Urothelium cell line (cell line): ENCODE measurements at regions not wholly inside any gene's neighbourhood (a gene's known extent, or its start where the extent isn't known, plus 50 kb on each side); places are given as distances from the start of the nearest gene placed in this dataset.

Source experiments
- DNase-seq: peaks from one replicate; pipeline ENCODE4 v3.0.0; 2011; ENCODE audit warnings: low spot score, mixed read lengths
- FAIRE-seq: peaks from 2 replicates; lab custom pipeline; 2011; peaks lifted over from hg19 to GRCh38; lab: Jason Lieb, UNC

GRCh38 chr6:98254624-98255023 is 579.8 kb upstream of the POU3F2 start:
- no peak for DNase-seq
- FAIRE-seq = no peak

- no peak for DNase-seq
- no peak for FAIRE-seq
Measured at GRCh38 chr6:98260382-98260781, 574.0 kb upstream of the POU3F2 start.

GRCh38 chr6:98272060-98272459 is 562.3 kb upstream of the POU3F2 start:
- no peak for FAIRE-seq
- no peak for DNase-seq

- FAIRE-seq (no peak), DNase-seq (no peak)
Measured at GRCh38 chr6:98274691-98275090, 559.7 kb upstream of the POU3F2 start.

- DNase-seq (no peak), FAIRE-seq (no peak)
Measured at GRCh38 chr6:98280492-98280891, 553.9 kb upstream of the POU3F2 start.

GRCh38 chr6:98286620-98287019 is 547.8 kb upstream of the POU3F2 start:
- FAIRE-seq (no peak), DNase-seq (no peak)

GRCh38 chr6:98287876-98288275 is 546.5 kb upstream of the POU3F2 start:
- DNase-seq (no peak), FAIRE-seq (no peak)

GRCh38 chr6:98292810-98293209 is 541.6 kb upstream of the POU3F2 start:
- FAIRE-seq (no peak), DNase-seq (no peak)

- no peak for DNase-seq
- FAIRE-seq = no peak
Measured at GRCh38 chr6:98295515-98296175, 538.7 kb upstream of the POU3F2 start.

- FAIRE-seq (no peak), DNase-seq (no peak)
Measured at GRCh38 chr6:98308564-98308963, 525.8 kb upstream of the POU3F2 start.

GRCh38 chr6:98310443-98310842 is 523.9 kb upstream of the POU3F2 start:
- no peak for FAIRE-seq
- no peak for DNase-seq

GRCh38 chr6:98323605-98324004 is 510.8 kb upstream of the POU3F2 start:
- DNase-seq = no peak
- no peak for FAIRE-seq

GRCh38 chr6:98324446-98324845 is 509.9 kb upstream of the POU3F2 start:
- FAIRE-seq (no peak), DNase-seq (no peak)

GRCh38 chr6:98325366-98325765 is 509.0 kb upstream of the POU3F2 start:
- FAIRE-seq = no peak
- no peak for DNase-seq

GRCh38 chr6:98333273-98333672 is 501.1 kb upstream of the POU3F2 start:
- FAIRE-seq (no peak), DNase-seq (no peak)

GRCh38 chr6:98335594-98335993 is 498.8 kb upstream of the POU3F2 start:
- no peak for DNase-seq

GRCh38 chr6:98339506-98339905 is 494.9 kb upstream of the POU3F2 start:
- FAIRE-seq (no peak), DNase-seq (no peak)

More at GRCh38 chr6:98335594-98335993, 498.8 kb upstream of the POU3F2 start:
- FAIRE-seq = no peak

GRCh38 chr6:98343004-98343403 is 491.4 kb upstream of the POU3F2 start:
- FAIRE-seq (no peak), DNase-seq (no peak)

- DNase-seq (no peak), FAIRE-seq (no peak)
Measured at GRCh38 chr6:98343797-98344196, 490.6 kb upstream of the POU3F2 start.

GRCh38 chr6:98352348-98352747 is 482.0 kb upstream of the POU3F2 start:
- peak; percentile 1 for DNase-seq
- FAIRE-seq = no peak

GRCh38 chr6:98358173-98358572 is 476.2 kb upstream of the POU3F2 start:
- DNase-seq (no peak), FAIRE-seq (no peak)

- no peak for DNase-seq
- FAIRE-seq = no peak
Measured at GRCh38 chr6:98366371-98366770, 468.0 kb upstream of the POU3F2 start.

- DNase-seq = no peak
- FAIRE-seq = no peak
Measured at GRCh38 chr6:98380589-98380988, 453.8 kb upstream of the POU3F2 start.
